HG03196 (cell line): ENCODE measurements at regions not wholly inside any gene's neighbourhood (a gene's known extent, or its start where the extent isn't known, plus 50 kb on each side); places are given as distances from the start of the nearest gene placed in this dataset.

Experiments
- ATAC-seq: cut with Tn5 transposase; IDR thresholded peaks from one replicate; pipeline ENCODE4 v1.9.1; 2021; ENCODE audit not compliant: unreplicated experiment

- no peak for ATAC-seq
Measured at GRCh38 chr2:144695657-144696056, 175.7 kb upstream of the ZEB2 start.

- ATAC-seq: no peak
Measured at GRCh38 chr2:144694456-144694855, 174.5 kb upstream of the ZEB2 start.

- ATAC-seq: no peak
Measured at GRCh38 chr2:144693179-144693578, 173.3 kb upstream of the ZEB2 start.

GRCh38 chr2:144692661-144693060 is 172.7 kb upstream of the ZEB2 start:
- no peak for ATAC-seq

GRCh38 chr2:144690771-144691170 is 170.9 kb upstream of the ZEB2 start:
- ATAC-seq: no peak

- no peak for ATAC-seq
Measured at GRCh38 chr2:144686518-144687215, 166.7 kb upstream of the ZEB2 start.

- ATAC-seq: no peak
Measured at GRCh38 chr2:144683966-144684365, 164.0 kb upstream of the ZEB2 start.

- ATAC-seq: no peak
Measured at GRCh38 chr2:144683107-144683753, 163.3 kb upstream of the ZEB2 start.

GRCh38 chr2:144682248-144682647 is 162.3 kb upstream of the ZEB2 start:
- no peak for ATAC-seq

GRCh38 chr2:144681389-144681788 is 161.5 kb upstream of the ZEB2 start:
- no peak for ATAC-seq

GRCh38 chr2:144679942-144680341 is 160.0 kb upstream of the ZEB2 start:
- no peak for ATAC-seq

- no peak for ATAC-seq
Measured at GRCh38 chr2:144678736-144679135, 158.8 kb upstream of the ZEB2 start.

- no peak for ATAC-seq
Measured at GRCh38 chr2:144675731-144676130, 155.8 kb upstream of the ZEB2 start.

GRCh38 chr2:144675331-144675730 is 155.4 kb upstream of the ZEB2 start:
- ATAC-seq: no peak

GRCh38 chr2:144674071-144674470 is 154.2 kb upstream of the ZEB2 start:
- no peak for ATAC-seq

GRCh38 chr2:144673456-144673855 is 153.5 kb upstream of the ZEB2 start:
- ATAC-seq: no peak

- no peak for ATAC-seq
Measured at GRCh38 chr2:144671695-144672455, 152.0 kb upstream of the ZEB2 start.

- ATAC-seq: no peak
Measured at GRCh38 chr2:144670738-144671137, 150.8 kb upstream of the ZEB2 start.

GRCh38 chr2:144670080-144670479 is 150.2 kb upstream of the ZEB2 start:
- no peak for ATAC-seq

GRCh38 chr2:144669196-144669987 is 149.5 kb upstream of the ZEB2 start:
- ATAC-seq: no peak

- no peak for ATAC-seq
Measured at GRCh38 chr2:144668493-144669110, 148.7 kb upstream of the ZEB2 start.
